Progenitor cell of endocrine pancreas (in vitro differentiated cells): ENCODE measurements at regions not wholly inside any gene's neighbourhood (a gene's known extent, or its start where the extent isn't known, plus 50 kb on each side); places are given as distances from the start of the nearest gene placed in this dataset.

Source experiments
- DNase-seq: peaks from one replicate; pipeline ENCODE4 v3.0.0; 2021; ENCODE audit warnings: low spot score; ENCODE audit not compliant: unreplicated experiment
- H3K27ac Mint-ChIP-seq: 2 replicates; pipeline ENCODE4 v1.8.0; 2021; ENCODE audit warnings: mild to moderate bottlenecking, moderate library complexity, mixed read lengths
- H3K27me3 Mint-ChIP-seq: 2 replicates; pipeline ENCODE4 v1.8.0; 2021; ENCODE audit warnings: mixed read lengths
- H3K36me3 Mint-ChIP-seq: 2 replicates; pipeline ENCODE4 v1.8.0; 2022; ENCODE audit warnings: mixed read lengths; ENCODE audit not compliant: insufficient read depth
- H3K4me1 Mint-ChIP-seq: 2 replicates; pipeline ENCODE4 v1.8.0; 2021; ENCODE audit warnings: low read depth, mixed read lengths
- H3K4me3 Mint-ChIP-seq: 2 replicates; pipeline ENCODE4 v1.8.0; 2021; ENCODE audit warnings: low read depth, mild to moderate bottlenecking, moderate library complexity, mixed read lengths
- H3K9me3 Mint-ChIP-seq: 2 replicates; pipeline ENCODE4 v1.8.0; 2021; ENCODE audit warnings: low read depth, mixed read lengths
- TF ChIP-seq, protein P1 (sequence below): fragments of 200-600 bp; sonication (generic); IDR thresholded peaks from one replicate; pipeline ENCODE4 v1.5.0; 2021; ENCODE audit warnings: antibody characterized with exemption, mild to moderate bottlenecking; ENCODE audit not compliant: unreplicated experiment

DNA sequence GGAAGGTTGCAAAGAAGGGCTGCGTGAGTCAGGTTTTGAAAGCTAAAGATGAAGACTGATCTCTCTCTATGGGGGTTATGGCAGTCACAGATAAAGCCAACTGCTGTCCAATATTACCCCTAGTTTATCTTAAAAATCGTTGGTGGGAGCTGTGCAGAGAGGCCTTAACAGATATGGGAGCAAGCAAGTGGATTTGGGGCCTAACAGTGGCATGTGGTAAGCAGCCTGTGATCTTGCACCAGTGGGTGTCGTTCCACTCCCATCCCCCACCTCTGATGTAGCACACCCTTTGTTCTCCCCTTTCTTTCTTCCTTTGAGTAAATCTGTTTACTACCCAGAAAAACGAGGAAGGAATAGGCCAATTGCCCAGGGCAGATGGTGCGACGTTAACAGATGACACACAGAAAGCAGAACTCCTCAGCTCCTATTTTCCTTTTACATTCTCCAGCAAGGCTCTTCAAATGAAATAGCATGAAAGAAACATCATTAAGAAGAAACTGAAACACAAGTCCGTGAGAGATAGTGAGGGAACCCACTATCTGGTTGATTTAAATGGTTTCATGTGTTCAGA is 274.1 kb upstream of the CITED2 start:
- no peaks in the 10 kb centered on the region for H3K27me3 Mint-ChIP-seq
- TF ChIP-seq, protein P1, sequence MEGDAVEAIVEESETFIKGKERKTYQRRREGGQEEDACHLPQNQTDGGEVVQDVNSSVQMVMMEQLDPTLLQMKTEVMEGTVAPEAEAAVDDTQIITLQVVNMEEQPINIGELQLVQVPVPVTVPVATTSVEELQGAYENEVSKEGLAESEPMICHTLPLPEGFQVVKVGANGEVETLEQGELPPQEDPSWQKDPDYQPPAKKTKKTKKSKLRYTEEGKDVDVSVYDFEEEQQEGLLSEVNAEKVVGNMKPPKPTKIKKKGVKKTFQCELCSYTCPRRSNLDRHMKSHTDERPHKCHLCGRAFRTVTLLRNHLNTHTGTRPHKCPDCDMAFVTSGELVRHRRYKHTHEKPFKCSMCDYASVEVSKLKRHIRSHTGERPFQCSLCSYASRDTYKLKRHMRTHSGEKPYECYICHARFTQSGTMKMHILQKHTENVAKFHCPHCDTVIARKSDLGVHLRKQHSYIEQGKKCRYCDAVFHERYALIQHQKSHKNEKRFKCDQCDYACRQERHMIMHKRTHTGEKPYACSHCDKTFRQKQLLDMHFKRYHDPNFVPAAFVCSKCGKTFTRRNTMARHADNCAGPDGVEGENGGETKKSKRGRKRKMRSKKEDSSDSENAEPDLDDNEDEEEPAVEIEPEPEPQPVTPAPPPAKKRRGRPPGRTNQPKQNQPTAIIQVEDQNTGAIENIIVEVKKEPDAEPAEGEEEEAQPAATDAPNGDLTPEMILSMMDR = no peak
- no peak for DNase-seq
- H3K36me3 Mint-ChIP-seq = no peaks in the 10 kb centered on the region
- H3K4me1 Mint-ChIP-seq = peaks cover 7% of the 10 kb centered on the region
- no peak overlapping the region for H3K27ac Mint-ChIP-seq
- no peaks in the 10 kb centered on the region for H3K9me3 Mint-ChIP-seq
- no peak overlapping the region for H3K4me3 Mint-ChIP-seq

DNA sequence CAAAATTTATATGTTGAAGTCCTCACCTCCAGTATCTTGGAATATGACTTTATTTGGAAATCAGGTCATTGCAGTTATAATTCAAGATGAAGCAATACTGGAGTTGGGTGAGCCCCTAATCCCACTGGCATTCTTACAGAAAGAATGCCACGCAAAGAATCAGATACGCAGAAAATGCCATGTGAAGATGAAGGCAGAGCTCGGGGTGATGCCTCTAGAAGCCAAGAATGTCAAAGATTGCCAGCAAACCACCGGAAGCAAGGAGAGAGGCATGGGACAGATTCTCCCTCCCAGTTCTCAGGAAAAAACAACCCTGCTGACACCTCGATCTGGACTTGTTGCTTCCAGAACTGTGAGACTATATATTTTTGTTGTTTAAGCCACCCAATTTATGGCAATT is 273.4 kb upstream of the CITED2 start:
- Mint-ChIP-seq H3K27me3 (no peaks in the 10 kb centered on the region), H3K9me3 (no peaks in the 10 kb centered on the region), H3K36me3 (no peaks in the 10 kb centered on the region), H3K4me1 (peaks cover 3% of the 10 kb centered on the region), H3K27ac (no peak overlapping the region), H3K4me3 (no peak overlapping the region)
- TF ChIP-seq, protein P1 = no peak
- DNase-seq = no peak

DNA sequence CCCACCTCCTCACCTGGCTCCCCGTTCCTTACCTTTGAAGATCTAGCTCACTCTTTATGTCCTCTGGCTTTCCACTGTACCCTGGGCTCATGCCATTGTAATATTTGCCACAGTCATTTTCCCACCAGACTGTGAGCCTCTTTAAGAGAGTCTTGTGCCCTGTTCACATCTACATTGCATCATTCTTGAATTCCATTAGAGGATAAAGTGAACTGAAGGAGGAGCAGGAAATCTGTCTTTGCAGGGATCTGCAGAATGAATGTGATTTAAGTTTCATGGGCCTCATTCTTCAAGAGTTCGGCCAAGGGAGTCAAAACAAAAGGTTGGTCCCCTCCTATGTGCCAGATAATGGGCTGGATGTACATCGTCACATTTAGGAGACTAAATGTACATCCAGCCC is 272.6 kb upstream of the CITED2 start:
- H3K9me3 Mint-ChIP-seq = no peaks in the 10 kb centered on the region
- H3K4me1 Mint-ChIP-seq = peaks cover 3% of the 10 kb centered on the region
- H3K27ac Mint-ChIP-seq = no peak overlapping the region
- TF ChIP-seq, protein P1 = no peak
- no peak overlapping the region for H3K4me3 Mint-ChIP-seq
- DNase-seq = no peak
- H3K27me3 Mint-ChIP-seq = no peaks in the 10 kb centered on the region
- no peaks in the 10 kb centered on the region for H3K36me3 Mint-ChIP-seq

DNA sequence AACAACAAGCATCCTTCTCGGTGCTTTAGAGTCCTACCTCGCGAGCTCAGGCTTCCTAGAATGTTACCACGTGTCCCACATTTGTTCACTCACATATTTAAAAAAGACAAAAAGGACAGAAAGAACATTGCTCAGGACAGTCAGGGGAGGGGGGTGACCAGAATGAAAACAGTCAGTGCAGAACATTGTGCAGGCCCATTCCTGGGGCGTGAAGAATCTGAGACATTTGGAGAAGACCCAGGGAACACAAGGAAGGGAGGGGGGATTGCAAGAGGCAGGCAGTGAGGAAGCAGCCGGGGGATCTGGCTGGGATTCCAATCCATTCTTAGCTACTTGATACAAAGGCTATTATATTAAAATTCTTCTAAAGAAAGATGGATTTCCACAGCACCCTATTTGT is 270.4 kb upstream of the CITED2 start:
- Mint-ChIP-seq H3K4me3 (no peak overlapping the region), H3K27me3 (no peaks in the 10 kb centered on the region), H3K9me3 (no peaks in the 10 kb centered on the region), H3K4me1 (peaks cover 3% of the 10 kb centered on the region), H3K36me3 (no peaks in the 10 kb centered on the region), H3K27ac (no peak overlapping the region)
- TF ChIP-seq, protein P1 = no peak
- no peak for DNase-seq

DNA sequence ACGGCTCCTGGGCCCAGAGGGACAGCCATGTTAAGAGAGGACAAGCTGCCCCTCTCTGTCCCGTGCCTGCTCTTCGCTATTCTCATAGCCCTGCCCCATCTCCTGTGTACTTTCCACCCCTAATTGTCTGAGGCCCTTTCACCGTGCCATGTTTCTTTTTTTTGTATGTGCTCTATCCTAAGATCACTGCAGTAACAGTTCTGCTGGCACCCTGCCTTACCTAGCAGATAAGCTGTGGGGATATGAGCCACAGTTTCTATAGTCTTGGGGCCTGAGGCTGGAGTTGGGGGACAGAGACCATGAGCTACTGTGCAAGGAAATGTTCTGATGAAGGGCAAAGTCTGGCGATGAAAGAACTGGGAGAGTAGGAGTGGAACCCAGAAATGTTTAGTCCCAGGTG is 269.5 kb upstream of the CITED2 start:
- DNase-seq = no peak
- TF ChIP-seq, protein P1 = no peak
- peaks cover 3% of the 10 kb centered on the region for H3K4me1 Mint-ChIP-seq
- H3K27me3 Mint-ChIP-seq = no peaks in the 10 kb centered on the region
- no peaks in the 10 kb centered on the region for H3K9me3 Mint-ChIP-seq
- H3K4me3 Mint-ChIP-seq = no peak overlapping the region
- H3K27ac Mint-ChIP-seq = no peak overlapping the region
- H3K36me3 Mint-ChIP-seq = no peaks in the 10 kb centered on the region
